A549 (cell line): ENCODE measurements at regions not wholly inside any gene's neighbourhood (a gene's known extent, or its start where the extent isn't known, plus 50 kb on each side); places are given as distances from the start of the nearest gene placed in this dataset.

Experiments
- ATAC-seq, 2 experiments: fragments of 200-7000 bp in 1 of 2; fragments of >200 bp in 1 of 2; cut with Nextera tagmentation in 1 of 2; cut with Tn5 transposase in 1 of 2; 3 replicates each; pipeline versions ENCODE4 v1.8.0 to v1.9.1; 2018 to 2020; ENCODE audit warnings: mild to moderate bottlenecking in 1 of 2, moderate library complexity in 1 of 2
- CTCF ChIA-PET: fragments of 300-600 bp; sonication (Branson Sonifier 250); formaldehyde crosslinking; extraction: SDS; loops from one replicate; lab custom pipeline; 2021; ENCODE audit warnings: antibody characterized with exemption, inconsistent platforms; lab: Yijun Ruan, JAX
- POLR2A ChIA-PET: fragments of 350-600 bp; formaldehyde crosslinking; extraction: SDS; loops from one replicate; lab custom pipeline; 2021; ENCODE audit warnings: antibody characterized with exemption, inconsistent platforms; lab: Yijun Ruan, JAX
- DNase-seq, 2 experiments: peaks; one replicate each; pipeline versions ENCODE4 v3.0.0 to v3.0.0-alpha.2; 2011 to 2016; ENCODE audit warnings: low read depth in 1 of 2, low spot score in 1 of 2
- FAIRE-seq: peaks from 2 replicates; lab custom pipeline; 2011; peaks lifted over from hg19 to GRCh38; lab: Jason Lieb, UNC
- H3K27ac ChIP-seq, 2 experiments: fragments of >200 bp; sonication (Bioruptor Twin); formaldehyde crosslinking; 3 replicates each; pipeline ENCODE4 v1.5.1; 2016 to 2017
- H3K4me1 ChIP-seq: fragments of >200 bp; sonication (Bioruptor Twin); formaldehyde crosslinking; 3 replicates; pipeline ENCODE4 v1.6.1; 2016
- H3K4me2 ChIP-seq: fragments of >200 bp; sonication (Bioruptor Twin); formaldehyde crosslinking; 3 replicates; pipeline ENCODE4 v1.6.1; 2016
- H3K4me3 ChIP-seq: fragments of >200 bp; sonication (Bioruptor Twin); formaldehyde crosslinking; 3 replicates; pipeline ENCODE4 v1.5.1; 2016
- H3K9me3 ChIP-seq: fragments of >200 bp; sonication (Bioruptor Twin); formaldehyde crosslinking; 3 replicates; pipeline ENCODE4 v1.6.1; 2016
- CBX2 ChIP-seq: fragments of 200-600 bp; sonication (generic); IDR thresholded peaks from 2 replicates; pipeline ENCODE4 v1.6.1; 2016; ENCODE audit warnings: low read depth, mild to moderate bottlenecking, borderline replicate concordance
- CEBPB ChIP-seq, 2 experiments: fragments of >200 bp in 1 of 2; sonication (Bioruptor Twin) in 1 of 2; formaldehyde crosslinking in 1 of 2; IDR thresholded peaks; 2 replicates each; pipeline ENCODE4 v1.6.1; 2012 to 2016
- EHF ChIP-seq: fragments of 250-450 bp; sonication (Bioruptor Pico); IDR thresholded peaks from 2 replicates; pipeline ENCODE4 v1.5.0; 2020; ENCODE audit warnings: mild to moderate bottlenecking
- EHMT2 ChIP-seq: fragments of 200-600 bp; sonication (generic); IDR thresholded peaks from 2 replicates; pipeline ENCODE4 v1.6.1; 2016; ENCODE audit warnings: antibody characterized with exemption, low read depth, mild to moderate bottlenecking, moderate library complexity
- ESRRA ChIP-seq: fragments of 150-350 bp; IDR thresholded peaks from 2 replicates; pipeline ENCODE4 v1.6.1; 2014; ENCODE audit warnings: mild to moderate bottlenecking, low read length, borderline replicate concordance
- FOSB ChIP-seq: fragments of 250-450 bp; sonication (Bioruptor Pico); IDR thresholded peaks from 2 replicates; pipeline ENCODE4 v1.5.0; 2020; ENCODE audit warnings: mild to moderate bottlenecking, moderate library complexity
- GATA3 ChIP-seq: IDR thresholded peaks from 2 replicates; pipeline ENCODE4 v1.6.1; 2012; ENCODE audit warnings: borderline replicate concordance
- HEYL ChIP-seq: fragments of 250-450 bp; sonication (Bioruptor Pico); IDR thresholded peaks from 2 replicates; pipeline ENCODE4 v1.8.0; 2021; ENCODE audit warnings: mild to moderate bottlenecking, moderate library complexity
- HOXA7 ChIP-seq: fragments of 250-450 bp; sonication (Bioruptor Pico); IDR thresholded peaks from 2 replicates; pipeline ENCODE4 v1.5.0; 2020; ENCODE audit warnings: mild to moderate bottlenecking, moderate library complexity
- HOXB13 ChIP-seq: fragments of 250-450 bp; sonication (Bioruptor Pico); IDR thresholded peaks from 2 replicates; pipeline ENCODE4 v1.5.0; 2020; ENCODE audit warnings: low read depth, mild to moderate bottlenecking, moderate library complexity
- MYC ChIP-seq: IDR thresholded peaks from 2 replicates; pipeline ENCODE4 v1.6.1; 2012; ENCODE audit warnings: mild to moderate bottlenecking, inconsistent platforms, low read length, improper control_type of control experiment, borderline replicate concordance
- NFE2L2 ChIP-seq: fragments of 150-350 bp; conservative IDR thresholded peaks from 2 replicates; pipeline ENCODE4 v1.6.1; 2014; ENCODE audit warnings: low read length
- PHF8 ChIP-seq: fragments of 200-600 bp; sonication (generic); IDR thresholded peaks from 2 replicates; pipeline ENCODE4 v1.6.1; 2016; ENCODE audit warnings: low read depth, mild to moderate bottlenecking, antibody characterized with exemption, moderate library complexity, borderline replicate concordance
- POLR2AphosphoS2 ChIP-seq: conservative IDR thresholded peaks from 2 replicates; pipeline ENCODE4 v1.6.1; 2012; ENCODE audit warnings: low read length, improper control_type of control experiment, inconsistent platforms
- RAD21 ChIP-seq, 2 experiments: fragments of >200 bp in 1 of 2; sonication (Bioruptor Twin) in 1 of 2; formaldehyde crosslinking in 1 of 2; IDR thresholded peaks in 1 of 2; conservative IDR thresholded peaks in 1 of 2; 2 replicates in 1 of 2; 3 replicates in 1 of 2; pipeline ENCODE4 v1.6.1; 2012 to 2018; ENCODE audit warnings: inconsistent platforms in 1 of 2
- RARB ChIP-seq: fragments of 250-450 bp; sonication (Bioruptor Pico); IDR thresholded peaks from 2 replicates; pipeline ENCODE4 v1.8.0; 2021; ENCODE audit warnings: mild to moderate bottlenecking, moderate library complexity
- SMC3 ChIP-seq: fragments of >200 bp; sonication (Bioruptor Twin); formaldehyde crosslinking; IDR thresholded peaks from 3 replicates; pipeline ENCODE4 v1.6.1; 2018; ENCODE audit warnings: inconsistent platforms
- TP53 ChIP-seq: fragments of 250-450 bp; sonication (Bioruptor Pico); IDR thresholded peaks from 2 replicates; pipeline ENCODE4 v1.5.0; 2021; ENCODE audit warnings: mild to moderate bottlenecking, moderate library complexity
- ZNF302 ChIP-seq: fragments of 250-450 bp; sonication (Bioruptor Pico); IDR thresholded peaks from 2 replicates; pipeline ENCODE4 v1.9.0; 2021; ENCODE audit warnings: inconsistent platforms, mild to moderate bottlenecking, moderate library complexity
- WGBS: methylation state at CpG from one replicate; pipeline ENCODE4 v1.1.6; 2017; ENCODE audit errors: missing lambda C conversion rate; 5-methylcytosine and 5-hydroxymethylcytosine counted together
- TF ChIP-seq, protein P1 (sequence below): IDR thresholded peaks from 2 replicates; pipeline ENCODE4 v1.6.1; 2012; ENCODE audit warnings: low read depth, borderline replicate concordance
- TF ChIP-seq, protein P2 (sequence below): fragments of >200 bp; sonication (Bioruptor Twin); formaldehyde crosslinking; IDR thresholded peaks from 3 replicates; pipeline ENCODE4 v1.5.1; 2016
- TF ChIP-seq, protein P3 (sequence below): fragments of 450-650 bp; IDR thresholded peaks from 2 replicates; pipeline ENCODE4 v1.6.1; 2014; ENCODE audit warnings: antibody characterized with exemption
- TF ChIP-seq, protein P4 (sequence below): fragments of 250-450 bp; sonication (Bioruptor Pico); IDR thresholded peaks from 2 replicates; pipeline ENCODE4 v1.5.0; 2021; ENCODE audit warnings: mild to moderate bottlenecking, moderate library complexity, borderline replicate concordance
- TF ChIP-seq, protein P5 (sequence below): fragments of >200 bp; sonication (Bioruptor Twin); formaldehyde crosslinking; IDR thresholded peaks from 2 replicates; pipeline ENCODE4 v1.6.1; 2016
- TF ChIP-seq, protein P6 (sequence below): fragments of 200-600 bp; sonication (generic); IDR thresholded peaks from 2 replicates; pipeline ENCODE4 v1.6.1; 2016; ENCODE audit warnings: antibody characterized with exemption, mild to moderate bottlenecking, moderate library complexity

DNA sequence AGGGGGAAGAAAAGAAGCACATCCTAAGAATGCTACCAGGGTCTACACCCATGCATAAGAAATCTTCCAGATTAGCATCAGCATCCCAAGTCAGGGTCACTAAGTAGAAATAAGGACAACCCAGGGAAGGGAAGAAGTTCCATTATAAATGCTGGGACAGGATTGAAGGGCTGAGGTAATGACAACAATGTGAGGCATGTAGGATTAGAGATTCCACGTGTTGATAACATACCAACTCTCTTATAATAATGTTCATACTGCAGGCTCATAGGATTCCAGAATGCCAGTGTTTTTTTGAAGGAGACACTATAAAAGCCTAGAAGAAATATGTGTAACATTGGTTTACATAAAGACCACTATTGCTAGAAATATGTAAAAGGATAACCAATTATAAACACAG lies 201.2 kb downstream of the MID1IP1 start:
- WGBS: 0% methylated on average over 1 of the region's 1 CpG
- POLR2A ChIA-PET: no interaction called here

DNA sequence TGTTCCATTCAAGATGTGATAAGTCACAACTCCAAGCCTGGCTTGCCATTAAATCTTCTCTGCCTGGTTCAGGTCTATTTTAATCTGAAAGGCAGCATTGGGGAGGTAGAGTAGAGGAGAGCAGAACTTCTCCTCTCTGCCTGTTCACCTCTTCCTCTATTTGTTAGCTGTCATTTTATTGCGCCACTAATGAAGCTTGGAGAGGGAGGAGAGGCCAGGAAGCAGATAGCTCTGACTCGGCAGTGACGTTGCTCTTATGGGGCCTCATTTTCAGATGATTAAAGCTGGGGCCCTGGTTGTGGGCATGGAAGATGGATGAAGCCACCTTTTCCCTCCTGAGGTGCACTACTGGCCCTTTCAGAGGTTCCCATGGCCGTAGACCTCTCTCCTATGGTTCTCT lies 207.3 kb downstream of the MID1IP1 start:
- Histone ChIP-seq H3K4me2 (no peak overlapping the region), H3K27ac (no peak overlapping the region), H3K4me3 (no peak overlapping the region), H3K9me3 (no peaks in the 10 kb centered on the region), H3K4me1 (no peaks in the 10 kb centered on the region)
- POLR2A ChIA-PET: no interaction called here
- ATAC-seq: no peak
- 11% methylated on average over 3 of the region's 4 CpGs for WGBS
- CTCF ChIA-PET: interaction anchor here (0.7 to 2.1 kb wide), 2 partner anchors 10 to 11 kb away, joined by 3 to 7 read pairs; no protein-coding TSS in a partner anchor
- no peak for DNase-seq
- no peak for FAIRE-seq
- TF ChIP-seq SMC3 (no peak), HEYL (no peak), EHF (CRISPR knock-in tag) (no peak), FOSB (no peak), CEBPB (IDR thresholded peaks at IDR 0.05) (no peak), ESRRA (no peak), PHF8 (no peak), TP53 (CRISPR knock-in tag) (no peak)
- TF ChIP-seq, protein P1, sequence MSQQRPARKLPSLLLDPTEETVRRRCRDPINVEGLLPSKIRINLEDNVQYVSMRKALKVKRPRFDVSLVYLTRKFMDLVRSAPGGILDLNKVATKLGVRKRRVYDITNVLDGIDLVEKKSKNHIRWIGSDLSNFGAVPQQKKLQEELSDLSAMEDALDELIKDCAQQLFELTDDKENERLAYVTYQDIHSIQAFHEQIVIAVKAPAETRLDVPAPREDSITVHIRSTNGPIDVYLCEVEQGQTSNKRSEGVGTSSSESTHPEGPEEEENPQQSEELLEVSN: no peak

More for the DNA sequence above, 201.2 kb downstream of the MID1IP1 start:
- CTCF ChIA-PET: no interaction called here
- ATAC-seq (no peak), DNase-seq (no peak), FAIRE-seq (no peak)
- TF ChIP-seq, protein P2, sequence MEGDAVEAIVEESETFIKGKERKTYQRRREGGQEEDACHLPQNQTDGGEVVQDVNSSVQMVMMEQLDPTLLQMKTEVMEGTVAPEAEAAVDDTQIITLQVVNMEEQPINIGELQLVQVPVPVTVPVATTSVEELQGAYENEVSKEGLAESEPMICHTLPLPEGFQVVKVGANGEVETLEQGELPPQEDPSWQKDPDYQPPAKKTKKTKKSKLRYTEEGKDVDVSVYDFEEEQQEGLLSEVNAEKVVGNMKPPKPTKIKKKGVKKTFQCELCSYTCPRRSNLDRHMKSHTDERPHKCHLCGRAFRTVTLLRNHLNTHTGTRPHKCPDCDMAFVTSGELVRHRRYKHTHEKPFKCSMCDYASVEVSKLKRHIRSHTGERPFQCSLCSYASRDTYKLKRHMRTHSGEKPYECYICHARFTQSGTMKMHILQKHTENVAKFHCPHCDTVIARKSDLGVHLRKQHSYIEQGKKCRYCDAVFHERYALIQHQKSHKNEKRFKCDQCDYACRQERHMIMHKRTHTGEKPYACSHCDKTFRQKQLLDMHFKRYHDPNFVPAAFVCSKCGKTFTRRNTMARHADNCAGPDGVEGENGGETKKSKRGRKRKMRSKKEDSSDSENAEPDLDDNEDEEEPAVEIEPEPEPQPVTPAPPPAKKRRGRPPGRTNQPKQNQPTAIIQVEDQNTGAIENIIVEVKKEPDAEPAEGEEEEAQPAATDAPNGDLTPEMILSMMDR: no peak
- TF ChIP-seq, protein P3, sequence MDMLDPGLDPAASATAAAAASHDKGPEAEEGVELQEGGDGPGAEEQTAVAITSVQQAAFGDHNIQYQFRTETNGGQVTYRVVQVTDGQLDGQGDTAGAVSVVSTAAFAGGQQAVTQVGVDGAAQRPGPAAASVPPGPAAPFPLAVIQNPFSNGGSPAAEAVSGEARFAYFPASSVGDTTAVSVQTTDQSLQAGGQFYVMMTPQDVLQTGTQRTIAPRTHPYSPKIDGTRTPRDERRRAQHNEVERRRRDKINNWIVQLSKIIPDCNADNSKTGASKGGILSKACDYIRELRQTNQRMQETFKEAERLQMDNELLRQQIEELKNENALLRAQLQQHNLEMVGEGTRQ: no peak
- TF ChIP-seq EHMT2 (no peak), ESRRA (no peak), POLR2AphosphoS2 (no peak), RAD21 (conservative IDR thresholded peaks at IDR 0.05 in 1 of 2, IDR thresholded peaks at IDR 0.05 in 1 of 2) (no peak), ZNF302 (CRISPR knock-in tag) (no peak), NFE2L2 (no peak), GATA3 (no peak), MYC (no peak), HOXB13 (no peak), RARB (no peak), CBX2 (no peak), HOXA7 (CRISPR knock-in tag) (no peak)
- TF ChIP-seq, protein P4, sequence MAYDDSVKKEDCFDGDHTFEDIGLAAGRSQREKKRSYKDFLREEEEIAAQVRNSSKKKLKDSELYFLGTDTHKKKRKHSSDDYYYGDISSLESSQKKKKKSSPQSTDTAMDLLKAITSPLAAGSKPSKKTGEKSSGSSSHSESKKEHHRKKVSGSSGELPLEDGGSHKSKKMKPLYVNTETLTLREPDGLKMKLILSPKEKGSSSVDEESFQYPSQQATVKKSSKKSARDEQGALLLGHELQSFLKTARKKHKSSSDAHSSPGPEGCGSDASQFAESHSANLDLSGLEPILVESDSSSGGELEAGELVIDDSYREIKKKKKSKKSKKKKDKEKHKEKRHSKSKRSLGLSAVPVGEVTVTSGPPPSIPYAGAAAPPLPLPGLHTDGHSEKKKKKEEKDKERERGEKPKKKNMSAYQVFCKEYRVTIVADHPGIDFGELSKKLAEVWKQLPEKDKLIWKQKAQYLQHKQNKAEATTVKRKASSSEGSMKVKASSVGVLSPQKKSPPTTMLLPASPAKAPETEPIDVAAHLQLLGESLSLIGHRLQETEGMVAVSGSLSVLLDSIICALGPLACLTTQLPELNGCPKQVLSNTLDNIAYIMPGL (CRISPR knock-in tag): no peak
- TF ChIP-seq, protein P1: no peak
- TF ChIP-seq, protein P5, sequence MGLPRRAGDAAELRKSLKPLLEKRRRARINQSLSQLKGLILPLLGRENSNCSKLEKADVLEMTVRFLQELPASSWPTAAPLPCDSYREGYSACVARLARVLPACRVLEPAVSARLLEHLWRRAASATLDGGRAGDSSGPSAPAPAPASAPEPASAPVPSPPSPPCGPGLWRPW: no peak
- TF ChIP-seq, protein P6, sequence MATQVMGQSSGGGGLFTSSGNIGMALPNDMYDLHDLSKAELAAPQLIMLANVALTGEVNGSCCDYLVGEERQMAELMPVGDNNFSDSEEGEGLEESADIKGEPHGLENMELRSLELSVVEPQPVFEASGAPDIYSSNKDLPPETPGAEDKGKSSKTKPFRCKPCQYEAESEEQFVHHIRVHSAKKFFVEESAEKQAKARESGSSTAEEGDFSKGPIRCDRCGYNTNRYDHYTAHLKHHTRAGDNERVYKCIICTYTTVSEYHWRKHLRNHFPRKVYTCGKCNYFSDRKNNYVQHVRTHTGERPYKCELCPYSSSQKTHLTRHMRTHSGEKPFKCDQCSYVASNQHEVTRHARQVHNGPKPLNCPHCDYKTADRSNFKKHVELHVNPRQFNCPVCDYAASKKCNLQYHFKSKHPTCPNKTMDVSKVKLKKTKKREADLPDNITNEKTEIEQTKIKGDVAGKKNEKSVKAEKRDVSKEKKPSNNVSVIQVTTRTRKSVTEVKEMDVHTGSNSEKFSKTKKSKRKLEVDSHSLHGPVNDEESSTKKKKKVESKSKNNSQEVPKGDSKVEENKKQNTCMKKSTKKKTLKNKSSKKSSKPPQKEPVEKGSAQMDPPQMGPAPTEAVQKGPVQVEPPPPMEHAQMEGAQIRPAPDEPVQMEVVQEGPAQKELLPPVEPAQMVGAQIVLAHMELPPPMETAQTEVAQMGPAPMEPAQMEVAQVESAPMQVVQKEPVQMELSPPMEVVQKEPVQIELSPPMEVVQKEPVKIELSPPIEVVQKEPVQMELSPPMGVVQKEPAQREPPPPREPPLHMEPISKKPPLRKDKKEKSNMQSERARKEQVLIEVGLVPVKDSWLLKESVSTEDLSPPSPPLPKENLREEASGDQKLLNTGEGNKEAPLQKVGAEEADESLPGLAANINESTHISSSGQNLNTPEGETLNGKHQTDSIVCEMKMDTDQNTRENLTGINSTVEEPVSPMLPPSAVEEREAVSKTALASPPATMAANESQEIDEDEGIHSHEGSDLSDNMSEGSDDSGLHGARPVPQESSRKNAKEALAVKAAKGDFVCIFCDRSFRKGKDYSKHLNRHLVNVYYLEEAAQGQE: no peak
- Histone ChIP-seq H3K4me2 (no peak overlapping the region), H3K4me3 (no peak overlapping the region), H3K27ac (no peak overlapping the region), H3K9me3 (no peaks in the 10 kb centered on the region), H3K4me1 (no peaks in the 10 kb centered on the region)
